H1 (cell line): ENCODE measurements at regions not wholly inside any gene's neighbourhood (a gene's known extent, or its start where the extent isn't known, plus 50 kb on each side); places are given as distances from the start of the nearest gene placed in this dataset.

Experiments used
- CTCF ChIP-seq, 3 experiments: IDR thresholded peaks; 1 replicate in 2 of 3; 2 replicates in 1 of 3; pipeline versions ENCODE4 v1.5.1 to v1.6.1; 2011; ENCODE audit warnings: low read length in 3 of 3, mild to moderate bottlenecking in 3 of 3, inconsistent platforms in 2 of 3, low read depth in 1 of 3, moderate library complexity in 1 of 3; ENCODE audit not compliant: insufficient read depth in 1 of 3; ENCODE audit errors: control extremely low read depth in 1 of 3
- EZH2 ChIP-seq: fragments of 200-600 bp; sonication (generic); IDR thresholded peaks from 2 replicates; pipeline ENCODE4 v1.7.1; 2012; ENCODE audit warnings: low read depth, mild to moderate bottlenecking, moderate library complexity, low read length, inconsistent platforms; ENCODE audit not compliant: severe bottlenecking
- POLR2A ChIP-seq, 2 experiments: IDR thresholded peaks; 1 replicate in 1 of 2; 2 replicates in 1 of 2; pipeline ENCODE4 v1.6.1; 2011; ENCODE audit warnings: low read depth in 2 of 2, low read length in 2 of 2, mild to moderate bottlenecking in 2 of 2; ENCODE audit errors: control extremely low read depth in 1 of 2
- POLR2AphosphoS5 ChIP-seq: IDR thresholded peaks from 2 replicates; pipeline ENCODE4 v1.6.1; 2011; ENCODE audit warnings: low read depth, low read length
- SP4 ChIP-seq: IDR thresholded peaks from 2 replicates; pipeline ENCODE4 v1.6.1; 2012; ENCODE audit warnings: low read length, inconsistent platforms

- no peak for TF ChIP-seq POLR2A (IDR thresholded peaks at IDR 0.05; ENCODE audit: control extremely low read depth in 1 of 2, low read depth in 2 of 2, low read length in 2 of 2)
- no peak for TF ChIP-seq CTCF (IDR thresholded peaks at IDR 0.05; ENCODE audit: control extremely low read depth in 1 of 3, insufficient read depth in 1 of 3, low read depth in 1 of 3, low read length in 3 of 3)
- TF ChIP-seq SP4, result no peak
- no peak for TF ChIP-seq EZH2
- TF ChIP-seq POLR2AphosphoS5, result no peak
Observed at GRCh38 chr2:53167227-53167626, 600.4 kb upstream of the CHAC2 start.
